IMR-90 (cell line): ENCODE measurements at regions not wholly inside any gene's neighbourhood (a gene's known extent, or its start where the extent isn't known, plus 50 kb on each side); places are given as distances from the start of the nearest gene placed in this dataset.

Experiments
- ATAC-seq: fragments of 200-7000 bp; cut with Tn5 transposase; 2 replicates; pipeline ENCODE4 v1.9.1; 2020; ENCODE audit warnings: low read depth, mild to moderate bottlenecking, moderate library complexity
- BruUV-seq: library from RNA; stranded (reverse); fragments of 400-500 nt; replicated peaks from 2 replicates; lab custom pipeline; 2021; lab: Mats Ljungman, UMichigan
- CTCF ChIA-PET: fragments of 300-600 bp; formaldehyde crosslinking; extraction: SDS; loops from one replicate; lab custom pipeline; 2021; ENCODE audit warnings: antibody characterized with exemption; lab: Yijun Ruan, JAX
- POLR2A ChIA-PET: fragments of 300-600 bp; sonication (Branson Sonifier 250); formaldehyde crosslinking; loops from one replicate; lab custom pipeline; 2022; ENCODE audit warnings: antibody characterized with exemption; ENCODE audit not compliant: unreplicated experiment; lab: Charles Lee
- DNase-seq: peaks from one replicate; pipeline ENCODE4 v3.0.0; 2013
- H2AFZ ChIP-seq: replicated peaks from 2 replicates; pipeline ENCODE3; 2013; ENCODE audit warnings: low read length, mild to moderate bottlenecking; ENCODE audit not compliant: poor library complexity
- H2AK5ac ChIP-seq: 2 replicates; pipeline ENCODE4 v1.6.1; 2013; ENCODE audit warnings: low read depth, low read length, inconsistent platforms
- H2AK9ac ChIP-seq: replicated peaks from 2 replicates; pipeline ENCODE3; 2013; ENCODE audit warnings: mild to moderate bottlenecking, low read depth, low read length, moderate library complexity; ENCODE audit not compliant: poor library complexity
- H2BK120ac ChIP-seq: 2 replicates; pipeline ENCODE4 v1.6.1; 2013; ENCODE audit warnings: low read depth, low read length, inconsistent platforms
- H2BK15ac ChIP-seq: 3 replicates; pipeline ENCODE4 v1.6.1; 2013; ENCODE audit warnings: low read depth, low read length, inconsistent platforms
- H2BK20ac ChIP-seq: 2 replicates; pipeline ENCODE4 v1.6.1; 2013; ENCODE audit warnings: low read depth, mild to moderate bottlenecking, inconsistent platforms, low read length, moderate library complexity
- H2BK5ac ChIP-seq: 2 replicates; pipeline ENCODE4 v1.6.1; 2013; ENCODE audit warnings: mild to moderate bottlenecking, low read depth, low read length, inconsistent platforms; ENCODE audit not compliant: poor library complexity, severe bottlenecking
- H3K14ac ChIP-seq: replicated peaks from 2 replicates; pipeline ENCODE4 v1.6.1; 2013; ENCODE audit warnings: low read depth, low read length, inconsistent platforms
- H3K18ac ChIP-seq: 2 replicates; pipeline ENCODE4 v1.6.1; 2013; ENCODE audit warnings: low read depth, low read length, control low read depth
- H3K23ac ChIP-seq: 2 replicates; pipeline ENCODE4 v1.6.1; 2013; ENCODE audit warnings: low read depth, low read length, inconsistent platforms
- H3K27ac ChIP-seq: 2 replicates; pipeline ENCODE4 v1.5.1; 2013; ENCODE audit warnings: mild to moderate bottlenecking, control low read depth, low read length; ENCODE audit not compliant: insufficient read depth
- H3K27me3 ChIP-seq: 2 replicates; pipeline ENCODE4 v1.6.1; 2013; ENCODE audit warnings: low read length; ENCODE audit not compliant: control insufficient read depth, insufficient read depth
- H3K36me3 ChIP-seq: 2 replicates; pipeline ENCODE4 v1.6.1; 2013; ENCODE audit warnings: low read length, mixed read lengths; ENCODE audit not compliant: control insufficient read depth, insufficient read depth
- H3K4ac ChIP-seq: 2 replicates; pipeline ENCODE4 v1.6.1; 2013; ENCODE audit warnings: low read depth, low read length, inconsistent platforms
- H3K4me1 ChIP-seq: 2 replicates; pipeline ENCODE4 v1.6.1; 2013; ENCODE audit warnings: low read length, mixed read lengths; ENCODE audit not compliant: control insufficient read depth, insufficient read depth
- H3K4me2 ChIP-seq: 2 replicates; pipeline ENCODE4 v1.6.1; 2013; ENCODE audit warnings: low read depth, mild to moderate bottlenecking, control low read depth, low read length, moderate library complexity
- H3K4me3 ChIP-seq: 2 replicates; pipeline ENCODE4 v1.5.1; 2013; ENCODE audit warnings: low read depth, mild to moderate bottlenecking, control low read depth, low read length, moderate library complexity; ENCODE audit not compliant: insufficient read depth
- H3K56ac ChIP-seq: 2 replicates; pipeline ENCODE4 v1.6.1; 2013; ENCODE audit warnings: low read length, inconsistent platforms; ENCODE audit not compliant: insufficient read depth; ENCODE audit errors: extremely low read depth
- H3K79me1 ChIP-seq, 2 experiments: 2 replicates each; pipeline ENCODE4 v1.6.1; 2013; ENCODE audit warnings: low read length in 2 of 2, inconsistent platforms in 1 of 2, low read depth in 1 of 2
- H3K9ac ChIP-seq: 2 replicates; pipeline ENCODE4 v1.6.1; 2013; ENCODE audit warnings: low read depth, low read length, control low read depth
- H3K9me1 ChIP-seq: 2 replicates; pipeline ENCODE4 v1.6.1; 2013; ENCODE audit warnings: low read length, inconsistent platforms; ENCODE audit not compliant: insufficient read depth
- H3K9me3 ChIP-seq: 2 replicates; pipeline ENCODE4 v1.6.1; 2013; ENCODE audit warnings: low read length; ENCODE audit not compliant: control insufficient read depth, insufficient read depth
- H4K20me1 ChIP-seq: 2 replicates; pipeline ENCODE4 v1.6.1; 2013; ENCODE audit warnings: low read length, inconsistent platforms; ENCODE audit not compliant: insufficient read depth
- H4K5ac ChIP-seq: 2 replicates; pipeline ENCODE4 v1.6.1; 2013; ENCODE audit warnings: mild to moderate bottlenecking, low read depth, low read length, control low read depth
- H4K8ac ChIP-seq, 2 experiments: 2 replicates each; pipeline ENCODE4 v1.6.1; 2013; ENCODE audit warnings: low read depth in 2 of 2, low read length in 2 of 2, control low read depth in 1 of 2, inconsistent platforms in 1 of 2
- H4K91ac ChIP-seq: 2 replicates; pipeline ENCODE4 v1.6.1; 2013; ENCODE audit warnings: low read depth, low read length, inconsistent platforms; ENCODE audit not compliant: insufficient read depth
- FOS ChIP-seq: fragments of 150-350 bp; IDR thresholded peaks from 2 replicates; pipeline ENCODE4 v1.6.1; 2016; ENCODE audit warnings: low read depth, low read length
- MAFK ChIP-seq: IDR thresholded peaks from 2 replicates; pipeline ENCODE4 v1.6.1; 2012; ENCODE audit warnings: low read depth, low read length, improper control_type of control experiment
- MXI1 ChIP-seq: IDR thresholded peaks from 2 replicates; pipeline ENCODE4 v1.6.1; 2012; ENCODE audit warnings: low read depth, mild to moderate bottlenecking, low read length, moderate library complexity, borderline replicate concordance
- POLR2A ChIP-seq: IDR thresholded peaks from 2 replicates; pipeline ENCODE4 v1.6.1; 2012; ENCODE audit warnings: mild to moderate bottlenecking, low read depth, low read length
- RFX5 ChIP-seq: IDR thresholded peaks from 2 replicates; pipeline ENCODE4 v1.8.0; 2012; ENCODE audit warnings: low read depth, mild to moderate bottlenecking, low read length, moderate library complexity
- USF2 ChIP-seq: fragments of 150-350 bp; IDR thresholded peaks from 2 replicates; pipeline ENCODE4 v1.6.1; 2017; ENCODE audit warnings: mild to moderate bottlenecking, antibody characterized with exemption, low read length, low read depth
- WGBS, 2 experiments: methylation state at CpG; one replicate each; pipeline versions ENCODE4 v1.1.5 to v1.1.7; 2013; ENCODE audit warnings: missing lambda C conversion rate in 2 of 2; ENCODE audit not compliant: insufficient read length in 1 of 2; ENCODE audit errors: extremely low coverage in 2 of 2; 5-methylcytosine and 5-hydroxymethylcytosine counted together
- dilution Hi-C: fragments of 300-500 bp; cut with HindIII; formaldehyde crosslinking; loops from one replicate; pipeline ENCODE4 v1.14.3; 2018; ENCODE audit warnings: low sequenced_read_pairs; ENCODE audit not compliant: unreplicated experiment
- in situ Hi-C: fragments of 300-500 bp; cut with MboI; formaldehyde crosslinking; loops from 3 replicates; pipeline ENCODE4 v1.14.3; 2019; ENCODE audit warnings: low sequenced_read_pairs, inconsistent platforms, mixed read lengths
- intact Hi-C: fragments of 100-400 bp; cut with micrococcal nuclease; formaldehyde crosslinking; loops from 2 replicates; pipeline ENCODE4 v1.10.0; 2022

DNA sequence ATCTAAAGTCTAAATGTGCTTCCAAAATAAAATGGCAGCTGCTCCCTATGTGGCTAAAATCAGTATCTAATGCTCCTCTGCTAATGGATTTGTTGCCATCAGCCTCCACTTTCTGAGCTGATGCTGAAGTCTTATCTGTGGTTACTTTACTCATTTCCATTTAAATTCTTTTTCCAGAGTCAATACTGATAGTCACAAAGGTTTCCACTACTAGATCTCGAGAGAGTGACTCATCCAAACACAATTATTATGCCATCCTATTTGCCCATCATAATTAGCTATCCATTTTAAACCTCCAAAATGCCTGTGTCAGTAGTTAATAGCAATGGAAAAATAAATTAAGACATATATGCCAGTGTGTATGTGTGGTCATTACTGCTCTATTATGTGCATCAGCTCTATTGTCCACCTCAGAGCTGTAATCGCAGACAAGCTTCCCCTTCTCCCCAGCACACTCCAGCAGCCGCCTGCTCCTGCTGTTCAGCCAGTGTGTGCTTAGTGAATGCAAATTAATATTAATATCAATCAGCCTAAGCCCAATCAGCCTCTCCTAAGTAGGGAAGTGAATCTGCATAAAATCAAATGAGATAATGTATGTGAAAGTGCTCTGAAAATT, 199.8 kb upstream of the ZIC3 start:
- Histone ChIP-seq H4K8ac (no peak overlapping the region), H3K9me3 (no peaks in the 10 kb centered on the region), H3K4me3 (no peak overlapping the region), H3K4me2 (no peak overlapping the region), H3K14ac (no peak overlapping the region), H3K56ac (no peak overlapping the region), H3K23ac (no peak overlapping the region), H4K20me1 (no peaks in the 10 kb centered on the region), H2BK20ac (no peak overlapping the region), H3K18ac (no peak overlapping the region), H3K79me1 (no peaks in the 10 kb centered on the region), H3K4ac (no peak overlapping the region), H2AK5ac (no peak overlapping the region), H2BK5ac (no peak overlapping the region), H2BK15ac (no peak overlapping the region), H3K27ac (no peak overlapping the region), H2AK9ac (no peak overlapping the region), H3K9ac (no peak overlapping the region), H4K91ac (no peak overlapping the region), H2AFZ (no peak overlapping the region), H2BK120ac (no peak overlapping the region), H4K5ac (no peak overlapping the region), H3K36me3 (no peaks in the 10 kb centered on the region), H3K27me3 (no peaks in the 10 kb centered on the region; the same call in 1 of the 2 replicates), H3K4me1 (no peaks in the 10 kb centered on the region), H3K9me1 (no peaks in the 10 kb centered on the region)
- BruUV-seq: no TSS peak
- intact Hi-C loops (no loop called here), in situ Hi-C loops (no loop called here), dilution Hi-C loops (no loop called here)
- no peak for DNase-seq
- no CpG with 5 or more reads among the region's 3 CpGs for WGBS, 2 experiments
- TF ChIP-seq MXI1: no peak
- TF ChIP-seq POLR2A: no peak
- TF ChIP-seq MAFK: no peak
- no peak for TF ChIP-seq RFX5
- no peak for TF ChIP-seq USF2
- no peak for TF ChIP-seq FOS
- POLR2A ChIA-PET: no interaction called here
- CTCF ChIA-PET: no interaction called here
- ATAC-seq: no peak
